NCI-H2107 (cell line): ENCODE measurements at regions not wholly inside any gene's neighbourhood (a gene's known extent, or its start where the extent isn't known, plus 50 kb on each side); places are given as distances from the start of the nearest gene placed in this dataset.
"Not testable (repeated sequence)": the region's sequence is repeated elsewhere in the genome, so short reads cannot be mapped to it uniquely, and the experiment has no call there.

Source experiments
- DNase-seq: peaks from one replicate; lab custom pipeline; 2025; lab: John Stamatoyannopoulos, UW

DNA sequence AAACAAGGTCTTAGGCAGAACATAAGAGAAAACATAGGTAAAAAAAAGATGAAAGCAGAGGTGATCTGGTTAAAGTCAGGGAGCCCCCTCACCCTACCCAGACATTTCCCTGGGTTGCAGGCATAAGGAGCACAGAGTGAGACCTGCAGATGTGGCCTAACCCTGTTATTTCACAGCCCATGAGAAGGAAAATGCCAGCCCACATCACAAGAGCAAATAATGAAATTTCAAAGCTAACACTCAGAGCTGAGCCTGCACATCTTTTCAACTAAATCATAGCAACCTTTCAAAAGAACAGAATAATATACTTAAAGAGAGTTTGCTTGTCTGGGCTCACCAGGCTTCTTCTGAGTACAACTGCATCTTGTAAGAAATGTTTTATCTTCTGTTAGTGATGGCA lies 295.4 kb downstream of the RPAP3 start:
- DNase-seq: no peak

- DNase-seq: no peak
Observed at GRCh38 chr12:47409310-47409987, 296.4 kb downstream of the RPAP3 start.

- no peak for DNase-seq
Observed at GRCh38 chr12:47408171-47408871, 297.5 kb downstream of the RPAP3 start.

DNA sequence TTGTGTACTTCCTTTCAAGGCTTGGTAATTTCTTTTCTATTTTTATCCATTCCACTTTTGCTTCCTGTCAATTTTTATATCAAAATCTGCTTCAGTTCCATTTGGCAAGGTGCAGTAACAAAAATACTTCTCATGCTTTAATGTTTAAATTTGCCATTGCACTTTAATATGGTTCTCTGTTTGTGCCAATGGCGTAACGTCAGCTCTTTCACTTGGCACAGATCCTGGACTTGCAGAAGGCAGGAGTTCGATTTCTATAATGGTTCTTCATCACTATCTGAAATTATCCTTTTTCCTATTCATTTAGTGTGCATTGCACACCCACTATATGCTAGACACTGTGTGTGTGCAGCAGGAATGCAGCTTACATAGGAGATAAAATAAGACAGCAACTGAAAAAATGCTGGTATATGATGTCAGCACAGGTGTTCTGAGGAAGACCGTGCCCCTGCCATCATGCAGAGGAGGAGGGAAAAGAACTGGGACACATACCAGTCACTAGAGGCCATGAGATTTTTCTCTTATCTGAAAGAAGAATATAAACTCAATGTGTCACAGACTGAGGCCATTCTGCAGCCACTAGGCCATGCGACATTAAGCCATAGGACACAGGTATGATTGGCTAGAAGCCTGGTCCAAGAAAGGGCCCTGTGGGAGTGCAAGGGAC lies 298.2 kb downstream of the RPAP3 start:
- DNase-seq: no peak

DNA sequence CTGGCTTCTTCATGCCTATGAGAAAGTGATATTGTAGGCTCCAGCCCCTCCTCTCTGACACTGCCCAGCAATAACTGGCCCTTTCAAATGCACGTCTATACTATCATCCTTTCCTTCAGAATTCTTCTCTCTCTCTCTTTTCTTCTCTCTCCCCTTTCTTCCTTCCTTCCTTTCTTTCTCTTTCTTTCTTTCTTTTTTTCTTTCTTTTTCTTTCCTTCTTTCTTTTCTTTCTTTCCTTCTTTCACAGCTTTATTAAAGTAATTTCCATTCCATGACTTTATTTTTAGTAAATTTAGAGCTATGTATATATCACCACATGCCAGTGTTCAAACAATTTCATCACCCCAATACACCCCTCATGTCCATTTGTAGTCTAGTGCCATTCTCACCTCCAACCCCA lies 302.1 kb downstream of the RPAP3 start:
- DNase-seq: no peak

DNA sequence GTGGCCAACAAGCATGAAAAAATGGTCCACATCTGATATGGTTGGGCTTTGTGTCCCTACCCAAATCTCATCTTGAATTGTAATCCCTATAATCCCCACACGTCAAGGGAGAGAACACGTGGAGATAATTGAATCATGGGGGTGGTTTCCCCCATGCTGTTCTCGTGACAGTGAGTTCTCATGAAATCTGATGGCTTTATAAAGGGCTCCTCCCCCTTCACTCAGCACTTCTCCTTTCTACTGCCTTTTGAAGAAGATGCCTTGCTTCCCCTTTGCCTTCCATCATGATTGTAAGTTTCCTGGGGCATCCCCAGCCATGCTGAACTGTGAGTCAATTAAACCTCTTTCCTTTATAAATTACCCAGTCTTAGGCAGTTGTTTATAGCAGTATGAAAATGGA lies 304.6 kb downstream of the RPAP3 start:
- DNase-seq: not testable (repeated sequence)

GRCh38 chr12:47400266-47400665 lies 305.6 kb downstream of the RPAP3 start:
- DNase-seq: no peak

- no peak for DNase-seq
Observed at GRCh38 chr12:47397664-47398281, 308.1 kb downstream of the RPAP3 start.

DNA sequence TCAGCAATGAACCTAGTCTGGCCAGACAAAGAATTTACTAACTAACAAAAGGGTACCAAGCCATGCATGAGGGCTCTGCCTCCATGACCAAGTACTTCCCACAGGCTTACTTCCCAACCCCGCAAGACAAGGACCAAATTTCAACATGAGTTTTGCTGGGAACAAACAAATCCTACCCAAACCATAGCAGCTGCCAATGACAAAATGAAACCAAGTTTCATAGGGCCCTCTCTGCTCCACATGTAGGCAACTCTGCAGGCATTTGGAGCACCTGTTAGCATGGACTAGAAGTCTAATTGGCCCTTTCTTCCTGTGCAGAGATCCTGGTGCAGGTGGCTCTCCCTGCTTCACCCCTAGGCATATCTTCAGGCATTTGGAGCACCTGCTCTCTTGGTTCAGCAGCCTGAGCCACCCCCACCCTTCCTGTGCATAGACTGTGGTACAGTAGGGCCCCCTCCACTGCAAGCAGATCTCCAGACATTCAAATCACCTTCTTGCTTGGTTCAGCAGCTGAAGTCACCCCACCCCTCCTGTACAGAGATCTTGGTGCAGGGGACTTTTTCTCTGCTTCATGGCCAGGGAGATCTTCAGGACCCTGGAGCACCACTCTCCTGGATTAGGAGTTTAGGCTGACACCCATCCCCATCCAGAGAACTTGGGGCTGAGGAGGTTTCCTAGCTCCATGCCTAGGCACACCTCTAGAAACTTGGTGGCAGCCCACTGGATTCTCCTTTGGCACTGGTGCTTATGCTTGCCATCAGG lies 308.7 kb downstream of the RPAP3 start:
- DNase-seq: no peak

DNA sequence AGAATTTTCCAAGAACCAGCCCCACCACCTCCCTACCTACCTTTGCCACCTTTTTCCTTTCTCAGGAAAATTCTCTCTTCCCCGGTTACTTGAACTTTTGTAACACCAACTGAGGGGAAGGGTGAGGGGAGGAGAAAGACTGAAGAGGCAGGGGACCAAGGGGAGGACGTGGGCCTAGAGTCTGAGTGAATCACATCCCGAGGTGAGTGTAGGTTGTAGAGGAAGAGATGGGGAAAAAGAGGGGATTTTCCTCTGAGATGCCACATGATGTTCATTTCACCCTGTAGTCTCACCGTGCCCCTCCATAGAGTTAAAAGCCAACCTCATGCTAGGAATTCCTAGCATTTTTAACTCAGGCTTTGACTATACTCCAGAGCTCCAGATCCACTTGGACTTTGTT lies 311.8 kb downstream of the RPAP3 start:
- no peak for DNase-seq

DNA sequence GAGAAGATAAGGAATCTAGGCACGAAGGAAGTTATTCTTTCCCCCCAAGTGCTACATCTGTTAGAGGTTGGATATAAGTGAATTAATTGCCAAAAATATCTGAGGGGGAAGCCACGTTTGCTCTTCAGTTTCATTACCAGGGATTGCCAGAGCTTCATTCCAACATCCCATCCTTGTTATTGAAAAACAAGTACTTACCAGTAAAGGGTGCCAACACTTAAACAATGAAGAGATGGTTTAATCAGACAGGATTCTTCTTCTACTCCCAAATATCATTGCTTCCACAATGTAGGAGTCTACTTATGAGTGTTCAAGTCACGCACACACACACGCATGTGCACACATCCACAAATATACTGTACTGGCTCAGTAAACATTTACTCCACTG lies 312.4 kb downstream of the RPAP3 start:
- no peak for DNase-seq

DNA sequence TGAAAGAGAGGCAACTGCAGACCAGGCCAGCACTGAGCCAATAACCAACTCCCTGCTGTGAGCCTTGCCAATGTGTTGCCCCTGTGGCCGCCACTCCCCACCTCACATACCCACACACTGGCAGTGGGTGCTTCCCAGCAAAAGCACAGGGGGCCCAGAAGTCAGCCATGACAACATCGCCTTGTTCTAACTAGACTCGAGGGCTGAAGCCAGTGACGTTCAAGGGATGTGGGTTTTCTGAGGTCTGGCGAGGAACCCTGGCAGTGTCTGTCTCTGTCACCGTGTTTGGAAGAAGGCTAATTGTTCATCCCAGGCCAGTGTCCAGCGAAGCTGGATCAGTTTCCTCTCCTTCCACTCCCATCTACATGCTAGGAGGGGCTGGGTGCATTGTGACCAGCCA lies 311.8 kb upstream of the AMIGO2 start:
- DNase-seq: no peak

- no peak for DNase-seq
Observed at GRCh38 chr12:47388712-47389111, 309.0 kb upstream of the AMIGO2 start.

GRCh38 chr12:47387994-47388393 lies 308.2 kb upstream of the AMIGO2 start:
- DNase-seq: no peak

DNA sequence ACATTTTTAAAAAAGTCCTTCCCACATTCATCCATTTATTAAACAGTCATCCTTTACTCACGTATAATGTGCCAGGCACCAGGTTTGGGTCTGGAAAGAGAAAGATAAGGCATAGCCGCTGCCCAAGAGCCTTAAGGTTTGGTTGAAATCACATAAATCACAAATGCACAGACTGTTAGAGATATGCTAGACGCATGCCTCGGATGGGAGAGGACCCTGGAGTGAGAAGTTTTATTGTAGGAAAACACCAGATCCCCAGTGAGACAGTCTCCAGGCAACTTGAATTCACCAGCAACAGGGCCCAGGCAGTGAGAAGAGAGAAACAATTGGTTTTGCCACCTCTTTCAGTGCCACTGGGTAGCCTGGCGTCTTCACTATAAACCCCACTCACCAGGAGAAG lies 305.9 kb upstream of the AMIGO2 start:
- no peak for DNase-seq

DNA sequence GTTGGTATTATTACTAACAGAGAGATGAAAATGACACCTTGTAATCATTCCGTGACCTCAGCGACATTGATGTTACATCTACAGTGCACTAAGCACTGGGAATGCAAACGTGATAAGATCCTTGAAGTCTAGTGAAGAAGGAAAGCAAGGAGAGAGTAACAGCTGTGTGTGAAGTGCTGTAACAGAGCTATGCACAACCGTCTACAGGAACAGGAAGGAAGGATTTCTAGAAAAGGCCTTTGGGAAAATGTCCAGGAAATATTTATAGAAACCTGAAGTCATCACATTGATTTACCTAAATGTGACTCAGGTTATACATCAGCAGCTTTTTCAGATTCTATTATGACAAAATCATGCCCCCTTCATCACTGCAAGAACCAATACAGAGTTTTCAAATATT lies 304.2 kb upstream of the AMIGO2 start:
- no peak for DNase-seq

DNA sequence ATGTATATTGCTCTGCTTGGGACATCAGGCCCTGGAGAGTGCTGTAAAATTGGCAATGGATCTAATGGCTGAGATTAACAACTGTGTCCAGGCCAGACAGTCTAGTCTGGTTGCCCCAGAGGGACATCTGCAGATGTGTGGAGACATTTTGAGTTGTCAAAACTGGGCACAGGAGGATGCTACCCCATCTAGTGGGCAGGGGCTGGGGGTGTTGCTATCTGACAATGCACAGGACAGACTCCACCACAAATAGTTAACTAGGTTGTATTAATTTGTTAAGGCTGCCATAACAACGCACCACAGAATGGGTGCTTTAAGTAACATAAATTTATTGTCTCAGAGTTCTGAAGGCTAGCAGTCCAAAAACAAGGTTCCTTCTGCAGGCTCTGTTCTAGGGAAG lies 302.5 kb upstream of the AMIGO2 start:
- DNase-seq: no peak

DNA sequence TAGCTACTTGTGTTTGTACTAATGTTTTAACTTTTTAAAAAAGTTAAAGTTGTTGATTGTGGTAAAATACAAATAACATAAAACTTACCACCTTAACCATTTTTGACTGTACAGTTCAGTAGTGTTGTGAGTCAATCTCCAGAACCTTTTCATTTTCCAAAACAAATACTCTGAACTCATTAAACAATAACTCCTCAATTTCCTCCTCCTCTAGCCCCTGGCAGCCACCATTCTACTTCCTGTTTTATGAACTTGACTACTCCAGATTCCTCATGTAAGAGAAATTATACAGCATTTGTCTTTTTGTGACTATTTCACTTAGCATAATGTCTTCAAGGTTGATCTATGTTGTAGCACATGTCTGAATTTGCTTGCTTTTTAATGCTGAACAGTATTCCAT lies 299.1 kb upstream of the AMIGO2 start:
- no peak for DNase-seq

DNA sequence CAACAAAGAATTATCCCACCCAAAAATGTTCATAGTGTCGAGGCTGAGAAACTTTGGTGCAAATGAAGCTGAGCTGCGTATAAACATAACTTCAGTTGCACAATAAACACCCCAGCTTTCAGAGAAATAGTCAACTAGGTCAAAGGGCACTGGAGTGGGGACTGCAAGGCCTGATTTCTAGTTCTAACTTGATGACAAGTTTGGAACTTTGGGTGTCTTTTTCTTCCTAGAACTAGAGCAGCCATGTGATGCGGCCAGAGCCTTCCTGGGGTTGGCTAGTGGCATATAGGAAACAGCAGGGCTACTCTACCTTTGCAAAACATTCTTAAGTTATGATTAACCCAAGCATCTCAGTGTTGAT lies 298.4 kb upstream of the AMIGO2 start:
- no peak for DNase-seq

- no peak for DNase-seq
Observed at GRCh38 chr12:47377414-47378221, 297.9 kb upstream of the AMIGO2 start.

- no peak for DNase-seq
Observed at GRCh38 chr12:47376927-47377326, 297.2 kb upstream of the AMIGO2 start.
